ENCODE measurements at regions not wholly inside any gene's neighbourhood (a gene's known extent, or its start where the extent isn't known, plus 50 kb on each side); places are given as distances from the start of the nearest gene placed in this dataset.

DNA sequence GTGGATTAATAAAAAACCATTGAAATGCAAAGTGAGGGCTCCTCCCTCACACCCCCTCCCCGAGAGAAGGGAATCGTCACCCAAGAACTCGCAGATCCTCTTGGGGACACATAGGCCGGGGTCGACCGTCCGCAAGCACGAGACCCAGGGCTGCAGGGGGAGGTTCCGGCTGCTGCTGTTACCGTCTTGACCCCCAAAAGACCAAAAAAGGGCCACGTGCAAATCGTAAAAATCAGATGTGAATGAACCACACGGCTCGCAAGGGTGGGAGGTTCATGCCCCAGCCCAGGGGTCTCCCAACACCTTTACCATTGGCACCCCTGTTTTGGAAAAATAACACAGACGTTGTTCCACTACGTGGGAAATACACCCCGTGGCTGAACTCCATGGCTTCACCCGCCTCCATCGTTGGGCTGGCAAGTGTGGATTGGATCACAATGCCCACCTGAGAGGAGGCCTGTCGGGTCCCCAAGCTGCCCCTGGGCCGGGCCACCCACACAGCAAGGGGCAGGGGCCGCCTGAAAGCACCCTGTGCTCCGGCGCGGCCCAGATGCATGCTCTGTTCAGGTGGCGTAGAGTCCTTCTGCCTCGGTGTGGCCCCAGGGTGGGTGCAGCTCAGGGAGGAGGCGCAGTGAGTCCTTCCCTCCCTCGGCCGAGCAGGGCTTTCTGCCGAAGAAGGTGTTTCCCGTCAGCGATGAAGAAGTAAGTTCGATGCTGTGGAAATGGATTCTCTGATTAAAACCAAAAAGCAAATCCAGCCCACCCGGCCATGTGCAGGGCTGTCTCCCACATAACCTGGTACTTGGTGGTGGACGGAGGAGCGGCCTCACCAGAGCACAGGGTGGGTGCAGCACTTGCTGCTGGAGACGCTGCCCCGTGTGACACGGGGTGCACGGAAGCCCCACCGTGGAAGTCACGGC is 85.0 kb downstream of the YTHDF1 start:
- TF ChIP-seq, protein P1, sequence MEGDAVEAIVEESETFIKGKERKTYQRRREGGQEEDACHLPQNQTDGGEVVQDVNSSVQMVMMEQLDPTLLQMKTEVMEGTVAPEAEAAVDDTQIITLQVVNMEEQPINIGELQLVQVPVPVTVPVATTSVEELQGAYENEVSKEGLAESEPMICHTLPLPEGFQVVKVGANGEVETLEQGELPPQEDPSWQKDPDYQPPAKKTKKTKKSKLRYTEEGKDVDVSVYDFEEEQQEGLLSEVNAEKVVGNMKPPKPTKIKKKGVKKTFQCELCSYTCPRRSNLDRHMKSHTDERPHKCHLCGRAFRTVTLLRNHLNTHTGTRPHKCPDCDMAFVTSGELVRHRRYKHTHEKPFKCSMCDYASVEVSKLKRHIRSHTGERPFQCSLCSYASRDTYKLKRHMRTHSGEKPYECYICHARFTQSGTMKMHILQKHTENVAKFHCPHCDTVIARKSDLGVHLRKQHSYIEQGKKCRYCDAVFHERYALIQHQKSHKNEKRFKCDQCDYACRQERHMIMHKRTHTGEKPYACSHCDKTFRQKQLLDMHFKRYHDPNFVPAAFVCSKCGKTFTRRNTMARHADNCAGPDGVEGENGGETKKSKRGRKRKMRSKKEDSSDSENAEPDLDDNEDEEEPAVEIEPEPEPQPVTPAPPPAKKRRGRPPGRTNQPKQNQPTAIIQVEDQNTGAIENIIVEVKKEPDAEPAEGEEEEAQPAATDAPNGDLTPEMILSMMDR (IDR thresholded peaks at IDR 0.05): no peak

DNA sequence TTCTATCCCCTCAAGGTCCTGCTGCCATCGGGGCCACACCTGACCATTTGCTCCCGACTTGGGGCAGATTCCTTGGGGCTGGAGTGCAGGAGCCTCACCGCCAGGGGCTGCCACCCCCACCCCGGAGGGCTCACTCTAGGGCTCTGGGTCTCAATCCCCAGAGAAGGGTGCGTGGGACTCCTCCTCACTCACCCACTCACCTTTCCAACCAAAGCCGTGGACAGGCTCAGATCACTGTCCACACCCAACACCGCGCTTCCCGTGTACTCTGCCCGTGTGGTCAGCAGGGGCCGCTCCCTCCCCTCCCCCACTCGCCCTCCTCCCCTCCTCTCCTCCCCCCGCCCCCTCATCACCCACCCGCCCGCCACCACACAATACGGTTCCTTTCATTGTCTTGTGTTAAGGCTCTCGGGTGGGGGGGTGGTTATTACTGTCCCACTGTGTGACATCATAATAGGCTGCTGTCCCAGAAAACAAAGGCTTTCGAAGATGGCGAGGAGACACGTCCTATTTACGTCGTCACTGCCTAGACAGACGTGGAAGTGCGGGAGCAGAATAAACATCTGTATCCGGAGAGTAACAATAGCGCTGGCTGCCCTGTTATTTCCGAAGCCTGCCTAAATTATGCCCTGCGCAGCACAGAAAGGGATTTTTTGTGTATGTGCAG is 85.8 kb downstream of the YTHDF1 start:
- TF ChIP-seq, protein P1 (IDR thresholded peaks at IDR 0.05): no peak

DNA sequence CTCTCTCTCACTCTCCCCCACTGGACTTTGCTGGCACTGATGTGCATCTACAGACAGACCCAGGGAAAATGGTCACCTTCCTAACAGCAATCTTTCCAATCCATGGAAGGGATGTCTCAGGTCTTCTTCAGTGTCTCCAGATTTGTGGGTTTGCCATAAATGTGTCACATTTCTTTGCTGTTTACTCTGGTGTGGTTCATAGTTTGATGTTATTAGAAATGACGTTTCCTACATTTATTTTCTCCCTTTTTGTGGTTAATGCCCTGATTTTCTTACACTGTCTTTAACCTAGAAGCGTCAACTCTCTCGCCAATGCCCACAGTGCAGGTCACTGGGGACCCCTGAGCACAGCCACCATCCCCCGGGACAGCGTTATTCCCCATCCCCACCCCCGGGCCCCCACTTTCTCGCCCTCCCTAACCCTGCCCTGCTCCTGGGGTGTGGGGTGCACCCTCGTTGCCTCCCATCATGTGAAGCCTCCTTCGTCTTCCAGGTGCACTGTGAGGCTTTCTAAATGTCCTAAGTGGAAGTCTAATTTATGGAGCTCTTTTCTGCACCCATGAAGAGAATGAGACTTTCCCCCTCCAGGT is 86.5 kb downstream of the YTHDF1 start:
- TF ChIP-seq, protein P1 (IDR thresholded peaks at IDR 0.05): no peak

DNA sequence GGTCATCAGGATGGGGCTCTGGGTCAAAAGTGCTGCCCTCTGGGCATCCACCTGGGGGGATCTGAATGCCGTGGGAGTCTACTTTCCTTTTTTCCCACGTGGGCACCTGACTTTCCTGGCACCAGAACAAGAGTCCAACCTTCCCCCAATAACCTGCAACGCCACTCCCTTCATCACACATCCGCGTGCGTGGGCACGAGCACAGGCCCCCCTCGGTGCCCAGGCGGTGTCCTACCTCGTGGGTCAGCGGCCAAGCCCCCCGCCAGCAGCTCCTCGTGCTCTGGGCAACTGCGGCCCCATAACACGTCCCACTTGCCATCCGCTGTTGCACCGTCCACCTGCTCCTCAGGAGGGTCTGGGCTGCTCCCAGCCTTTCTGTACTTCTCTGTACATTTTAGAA is 87.0 kb downstream of the YTHDF1 start:
- TF ChIP-seq, protein P1 (IDR thresholded peaks at IDR 0.05): no peak

DNA sequence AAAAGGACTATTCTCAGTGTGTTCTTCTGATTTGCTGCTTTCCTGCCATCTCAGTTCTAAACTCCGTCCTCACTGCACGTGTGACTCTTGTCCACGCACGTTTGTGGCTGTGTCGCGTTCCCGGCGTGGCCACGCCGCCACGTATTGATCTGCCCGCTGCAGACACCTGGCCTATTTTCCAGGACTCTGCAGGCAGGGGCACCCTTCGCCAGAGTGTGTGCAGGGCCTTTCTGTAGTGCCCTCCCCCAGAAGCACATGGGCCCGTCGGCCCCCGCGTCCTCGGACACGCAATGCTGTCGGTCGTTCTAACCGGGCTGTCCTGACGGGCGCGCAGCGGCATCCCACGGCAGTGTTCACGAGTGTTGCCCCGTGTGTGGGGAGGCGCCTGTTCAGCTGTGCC is 87.6 kb downstream of the YTHDF1 start:
- TF ChIP-seq, protein P1 (IDR thresholded peaks at IDR 0.05): no peak

DNA sequence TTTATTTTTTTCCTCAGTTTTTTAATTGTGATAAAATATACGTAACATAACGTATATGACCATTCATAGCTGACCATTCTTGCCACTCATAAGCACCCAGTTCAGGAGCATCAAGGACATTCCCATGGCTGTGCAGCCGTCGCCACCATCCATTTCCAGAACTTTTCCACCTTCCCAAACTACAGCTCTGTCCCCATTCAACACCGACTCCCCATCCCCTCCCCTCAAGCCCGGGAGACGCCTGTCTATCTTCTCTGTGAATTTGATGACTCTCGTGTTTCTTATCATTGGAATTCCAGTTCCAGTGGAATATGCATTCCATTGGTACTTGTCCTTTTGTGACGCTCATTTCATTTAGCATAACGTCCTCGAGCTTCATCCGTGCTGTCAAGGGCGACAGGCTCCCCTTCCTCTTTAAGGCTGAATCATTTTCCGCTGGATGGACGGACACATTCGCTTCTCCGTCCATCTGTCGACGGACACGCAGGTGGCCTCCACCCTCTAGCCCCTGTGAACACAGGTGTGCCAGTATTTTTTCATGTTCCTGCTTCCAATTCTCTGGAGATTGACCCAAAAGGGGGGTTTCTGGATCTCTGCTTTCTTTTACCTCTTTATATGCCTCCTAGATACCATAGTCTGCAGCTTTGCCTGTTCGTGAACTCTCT is 88.1 kb downstream of the YTHDF1 start:
- TF ChIP-seq, protein P1 (IDR thresholded peaks at IDR 0.05): no peak
